ENCODE measurements at regions not wholly inside any gene's neighbourhood (a gene's known extent, or its start where the extent isn't known, plus 50 kb on each side); places are given as distances from the start of the nearest gene placed in this dataset.

GRCh38 chr22:27173530-27173929, 516.1 kb downstream of the MIAT start:
- H3K36me3 ChIP-seq (ENCODE audit: insufficient read depth, low read length) = no peaks in the 10 kb centered on the region
- intact Hi-C loops (cut with micrococcal nuclease) = no loop called here
- Mint-ChIP-seq H3K4me1 (no peaks in the 10 kb centered on the region), H3K27me3 (peaks cover 3 to 12% of the 10 kb centered on the region in 2 donors), H3K36me3 (no peaks in the 10 kb centered on the region), H3K4me3 (no peak overlapping the region), H3K9me3 (peaks cover 0 to 3% (median 0%) of the 10 kb centered on the region in 8 donors), H3K27ac (no peak overlapping the region)
- ChIA-PET POLR2A (ENCODE audit: partially characterized antibody) (no interaction called here), CTCF (ENCODE audit: partially characterized antibody) (no interaction called here)
- no peak for DNase-seq
- no peak overlapping the region for H3K4me3 ChIP-seq (ENCODE audit: low read length in 2 of 2)
- peaks cover 4% of the 10 kb centered on the region for H3K27me3 ChIP-seq (ENCODE audit: insufficient read depth, low read length)
- H3K27ac ChIP-seq (ENCODE audit: low read depth, low read length) = no peak overlapping the region
- no peaks in the 10 kb centered on the region for H3K9me3 ChIP-seq (ENCODE audit: control insufficient read depth in 1 of 2, low read length in 2 of 2)
- H3K4me1 ChIP-seq (ENCODE audit: insufficient read depth, low read length) = no peaks in the 10 kb centered on the region

- H3K9me3 ChIP-seq (ENCODE audit: control insufficient read depth in 1 of 2, low read length in 2 of 2) = no peaks in the 10 kb centered on the region
- H3K27ac Mint-ChIP-seq = no peak overlapping the region
- H3K4me3 Mint-ChIP-seq = no peak overlapping the region
- H3K4me3 ChIP-seq (ENCODE audit: low read length in 2 of 2) = no peak overlapping the region
- H3K27me3 Mint-ChIP-seq = peaks cover 3 to 12% of the 10 kb centered on the region in 2 donors
- no peaks in the 10 kb centered on the region for H3K4me1 Mint-ChIP-seq
- no peaks in the 10 kb centered on the region for H3K36me3 ChIP-seq (ENCODE audit: insufficient read depth, low read length)
- no peak for DNase-seq
- CTCF ChIA-PET (ENCODE audit: partially characterized antibody) = no interaction called here
- H3K27me3 ChIP-seq (ENCODE audit: insufficient read depth, low read length) = peaks cover 4% of the 10 kb centered on the region
- intact Hi-C loops (cut with micrococcal nuclease) = no loop called here
- no peaks in the 10 kb centered on the region for H3K4me1 ChIP-seq (ENCODE audit: insufficient read depth, low read length)
- peaks cover 0 to 3% (median 0%) of the 10 kb centered on the region in 8 donors for H3K9me3 Mint-ChIP-seq
- POLR2A ChIA-PET (ENCODE audit: partially characterized antibody) = no interaction called here
- H3K36me3 Mint-ChIP-seq = no peaks in the 10 kb centered on the region
- no peak overlapping the region for H3K27ac ChIP-seq (ENCODE audit: low read depth, low read length)
Measured at GRCh38 chr22:27175021-27175838, 517.8 kb downstream of the MIAT start.

DNA sequence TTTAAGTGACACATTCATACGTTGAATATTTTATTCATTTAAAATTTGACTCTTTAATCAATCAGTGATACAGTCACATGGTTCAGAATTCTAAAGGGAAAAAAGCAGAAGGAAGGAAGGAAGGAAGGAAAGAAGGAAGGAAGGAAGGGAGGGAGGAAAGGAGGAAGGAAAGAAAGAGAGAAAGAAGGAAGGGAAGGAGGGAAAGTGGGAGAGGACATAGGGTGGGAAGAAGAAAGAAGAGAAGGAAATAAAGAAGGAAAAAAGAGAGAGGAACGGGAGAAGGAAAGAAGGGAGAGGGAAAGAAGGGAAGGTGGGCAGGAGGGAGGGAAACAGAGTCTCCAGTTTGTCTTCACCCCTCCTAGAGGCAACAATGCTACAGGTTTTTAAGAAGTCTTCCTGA, 518.6 kb downstream of the MIAT start:
- intact Hi-C loops (cut with micrococcal nuclease) = no loop called here
- no peak for DNase-seq
- Mint-ChIP-seq H3K9me3 (peaks cover 0 to 3% (median 0%) of the 10 kb centered on the region in 8 donors), H3K36me3 (no peaks in the 10 kb centered on the region), H3K4me1 (no peaks in the 10 kb centered on the region), H3K27me3 (peaks cover 3 to 12% of the 10 kb centered on the region in 2 donors), H3K27ac (no peak overlapping the region), H3K4me3 (no peak overlapping the region)
- Histone ChIP-seq H3K9me3 (ENCODE audit: control insufficient read depth in 1 of 2, low read length in 2 of 2) (no peaks in the 10 kb centered on the region), H3K27ac (ENCODE audit: low read depth, low read length) (no peak overlapping the region), H3K4me1 (ENCODE audit: insufficient read depth, low read length) (no peaks in the 10 kb centered on the region), H3K4me3 (ENCODE audit: low read length in 2 of 2) (no peak overlapping the region), H3K36me3 (ENCODE audit: insufficient read depth, low read length) (no peaks in the 10 kb centered on the region), H3K27me3 (ENCODE audit: insufficient read depth, low read length) (peaks cover 4% of the 10 kb centered on the region)
- ChIA-PET CTCF (ENCODE audit: partially characterized antibody) (no interaction called here), POLR2A (ENCODE audit: partially characterized antibody) (no interaction called here)

- H3K9me3 Mint-ChIP-seq = peaks cover 0 to 3% (median 0%) of the 10 kb centered on the region in 8 donors
- Histone ChIP-seq H3K4me3 (ENCODE audit: low read length in 2 of 2) (no peak overlapping the region), H3K9me3 (ENCODE audit: control insufficient read depth in 1 of 2, low read length in 2 of 2) (no peaks in the 10 kb centered on the region), H3K27me3 (ENCODE audit: insufficient read depth, low read length) (no peaks in the 10 kb centered on the region), H3K4me1 (ENCODE audit: insufficient read depth, low read length) (no peaks in the 10 kb centered on the region), H3K36me3 (ENCODE audit: insufficient read depth, low read length) (no peaks in the 10 kb centered on the region), H3K27ac (ENCODE audit: low read depth, low read length) (no peak overlapping the region)
- ChIA-PET POLR2A (ENCODE audit: partially characterized antibody) (no interaction called here), CTCF (ENCODE audit: partially characterized antibody) (no interaction called here)
- H3K27ac Mint-ChIP-seq = no peak overlapping the region
- no peaks in the 10 kb centered on the region for H3K36me3 Mint-ChIP-seq
- no peak for DNase-seq
- intact Hi-C loops (cut with micrococcal nuclease) = no loop called here
- peaks cover 3 to 7% of the 10 kb centered on the region in 2 donors for H3K27me3 Mint-ChIP-seq
- peak overlapping the region in 1 of 8 donors; percentile 3 for H3K4me3 Mint-ChIP-seq
- H3K4me1 Mint-ChIP-seq = no peaks in the 10 kb centered on the region
Measured at GRCh38 chr22:27179161-27179560, 521.8 kb downstream of the MIAT start.

DNA sequence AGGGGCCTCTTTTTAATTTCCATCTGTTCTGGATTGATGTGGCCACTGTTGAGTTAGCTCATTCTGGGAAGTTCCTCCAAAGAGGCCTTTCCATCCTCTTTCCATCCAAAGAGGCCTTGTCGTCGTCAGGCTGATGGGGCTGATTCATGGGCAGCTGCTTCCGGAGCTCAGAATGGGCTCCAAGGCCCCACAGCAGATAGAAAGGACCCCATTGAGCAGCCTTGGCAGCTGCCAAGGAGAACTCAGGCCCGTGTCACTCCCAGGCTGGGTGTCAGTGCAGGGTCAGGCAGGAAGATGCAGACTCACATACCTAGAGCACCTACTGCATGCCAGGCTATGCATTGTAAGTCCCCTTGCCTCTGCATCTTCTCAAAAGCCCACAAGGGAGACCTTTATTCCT, 524.1 kb downstream of the MIAT start:
- Histone ChIP-seq H3K27me3 (ENCODE audit: insufficient read depth, low read length) (no peaks in the 10 kb centered on the region), H3K9me3 (ENCODE audit: control insufficient read depth in 1 of 2, low read length in 2 of 2) (no peaks in the 10 kb centered on the region), H3K27ac (ENCODE audit: low read depth, low read length) (no peak overlapping the region), H3K4me3 (ENCODE audit: low read length in 2 of 2) (no peak overlapping the region), H3K4me1 (ENCODE audit: insufficient read depth, low read length) (no peaks in the 10 kb centered on the region), H3K36me3 (ENCODE audit: insufficient read depth, low read length) (no peaks in the 10 kb centered on the region)
- Mint-ChIP-seq H3K27ac (no peak overlapping the region), H3K27me3 (peaks cover 0 to 3% of the 10 kb centered on the region in 2 donors), H3K4me3 (no peak overlapping the region), H3K4me1 (no peaks in the 10 kb centered on the region), H3K36me3 (no peaks in the 10 kb centered on the region), H3K9me3 (peaks cover 0 to 2% (median 0%) of the 10 kb centered on the region in 8 donors)
- intact Hi-C loops (cut with micrococcal nuclease) = no loop called here
- ChIA-PET POLR2A (ENCODE audit: partially characterized antibody) (no interaction called here), CTCF (ENCODE audit: partially characterized antibody) (no interaction called here)
- DNase-seq = no peak

- Mint-ChIP-seq H3K9me3 (no peaks in the 10 kb centered on the region), H3K36me3 (no peaks in the 10 kb centered on the region), H3K4me3 (no peak overlapping the region), H3K4me1 (no peaks in the 10 kb centered on the region), H3K27me3 (no peaks in the 10 kb centered on the region), H3K27ac (no peak overlapping the region)
- Histone ChIP-seq H3K4me3 (ENCODE audit: low read length in 2 of 2) (no peak overlapping the region), H3K27me3 (ENCODE audit: insufficient read depth, low read length) (no peaks in the 10 kb centered on the region), H3K9me3 (ENCODE audit: control insufficient read depth in 1 of 2, low read length in 2 of 2) (no peaks in the 10 kb centered on the region), H3K36me3 (ENCODE audit: insufficient read depth, low read length) (no peaks in the 10 kb centered on the region), H3K27ac (ENCODE audit: low read depth, low read length) (no peak overlapping the region), H3K4me1 (ENCODE audit: insufficient read depth, low read length) (no peaks in the 10 kb centered on the region)
- no peak for DNase-seq
- intact Hi-C loops (cut with micrococcal nuclease) = no loop called here
- ChIA-PET CTCF (ENCODE audit: partially characterized antibody) (no interaction called here), POLR2A (ENCODE audit: partially characterized antibody) (no interaction called here)
Measured at GRCh38 chr22:27183474-27183873, 526.1 kb downstream of the MIAT start.

- peaks cover 0 to 4% (median 2%) of the 10 kb centered on the region in 8 donors for H3K9me3 Mint-ChIP-seq
- intact Hi-C loops (cut with micrococcal nuclease) = no loop called here
- no peak overlapping the region for H3K27ac Mint-ChIP-seq
Measured at GRCh38 chr22:27185099-27185709, 527.8 kb downstream of the MIAT start.

More at GRCh38 chr22:27185099-27185709, 527.8 kb downstream of the MIAT start:
- no peak overlapping the region for H3K27ac ChIP-seq (ENCODE audit: low read depth, low read length)
- ChIA-PET CTCF (ENCODE audit: partially characterized antibody) (no interaction called here), POLR2A (ENCODE audit: partially characterized antibody) (no interaction called here)
- Mint-ChIP-seq H3K4me1 (no peaks in the 10 kb centered on the region), H3K27me3 (peaks cover 2 to 3% of the 10 kb centered on the region in 2 donors), H3K36me3 (no peaks in the 10 kb centered on the region), H3K4me3 (no peak overlapping the region)
- no peaks in the 10 kb centered on the region for H3K36me3 ChIP-seq (ENCODE audit: insufficient read depth, low read length)
- no peaks in the 10 kb centered on the region for H3K9me3 ChIP-seq (ENCODE audit: control insufficient read depth in 1 of 2, low read length in 2 of 2)
- DNase-seq = no peak
- no peaks in the 10 kb centered on the region for H3K4me1 ChIP-seq (ENCODE audit: insufficient read depth, low read length)
- no peaks in the 10 kb centered on the region for H3K27me3 ChIP-seq (ENCODE audit: insufficient read depth, low read length)
- no peak overlapping the region for H3K4me3 ChIP-seq (ENCODE audit: low read length in 2 of 2)

Data from CD4-positive, alpha-beta memory T cell (primary cell).